HG02588 (cell line): ENCODE measurements at regions not wholly inside any gene's neighbourhood (a gene's known extent, or its start where the extent isn't known, plus 50 kb on each side); places are given as distances from the start of the nearest gene placed in this dataset.

Source experiments
- ATAC-seq: cut with Tn5 transposase; IDR thresholded peaks from one replicate; pipeline ENCODE4 v1.9.1; 2021; ENCODE audit warnings: mild to moderate bottlenecking, moderate library complexity; ENCODE audit not compliant: unreplicated experiment

- no peak for ATAC-seq
These were observed 140.8 kb upstream of the PTPN1 start for GRCh38 chr20:50369225-50370035.

- no peak for ATAC-seq
These were observed 140.1 kb upstream of the PTPN1 start for GRCh38 chr20:50370036-50370566.

GRCh38 chr20:50371878-50372769 lies 138.1 kb upstream of the PTPN1 start:
- ATAC-seq, result no peak

GRCh38 chr20:50372770-50373088 lies 137.5 kb upstream of the PTPN1 start:
- ATAC-seq, result no peak

- ATAC-seq, result no peak
These were observed 136.4 kb upstream of the PTPN1 start for GRCh38 chr20:50373674-50374286.

GRCh38 chr20:50374541-50375078 lies 135.6 kb upstream of the PTPN1 start:
- no peak for ATAC-seq

- ATAC-seq, result no peak
These were observed 133.8 kb upstream of the PTPN1 start for GRCh38 chr20:50376179-50376887.

- ATAC-seq, result no peak
These were observed 133.2 kb upstream of the PTPN1 start for GRCh38 chr20:50376888-50377459.

- ATAC-seq, result no peak
These were observed 131.8 kb upstream of the PTPN1 start for GRCh38 chr20:50378170-50379000.

- ATAC-seq, result no peak
These were observed 130.9 kb upstream of the PTPN1 start for GRCh38 chr20:50379049-50379990.

- ATAC-seq, result no peak
These were observed 130.0 kb upstream of the PTPN1 start for GRCh38 chr20:50379991-50380696.

- ATAC-seq, result no peak
These were observed 129.5 kb upstream of the PTPN1 start for GRCh38 chr20:50380697-50381040.

GRCh38 chr20:50381075-50381732 lies 129.0 kb upstream of the PTPN1 start:
- ATAC-seq, result no peak

- ATAC-seq, result no peak
These were observed 128.2 kb upstream of the PTPN1 start for GRCh38 chr20:50381771-50382593.

GRCh38 chr20:50385733-50386640 lies 124.2 kb upstream of the PTPN1 start:
- ATAC-seq, result no peak
